ENCODE measurements at regions not wholly inside any gene's neighbourhood (a gene's known extent, or its start where the extent isn't known, plus 50 kb on each side); places are given as distances from the start of the nearest gene placed in this dataset.

DNA sequence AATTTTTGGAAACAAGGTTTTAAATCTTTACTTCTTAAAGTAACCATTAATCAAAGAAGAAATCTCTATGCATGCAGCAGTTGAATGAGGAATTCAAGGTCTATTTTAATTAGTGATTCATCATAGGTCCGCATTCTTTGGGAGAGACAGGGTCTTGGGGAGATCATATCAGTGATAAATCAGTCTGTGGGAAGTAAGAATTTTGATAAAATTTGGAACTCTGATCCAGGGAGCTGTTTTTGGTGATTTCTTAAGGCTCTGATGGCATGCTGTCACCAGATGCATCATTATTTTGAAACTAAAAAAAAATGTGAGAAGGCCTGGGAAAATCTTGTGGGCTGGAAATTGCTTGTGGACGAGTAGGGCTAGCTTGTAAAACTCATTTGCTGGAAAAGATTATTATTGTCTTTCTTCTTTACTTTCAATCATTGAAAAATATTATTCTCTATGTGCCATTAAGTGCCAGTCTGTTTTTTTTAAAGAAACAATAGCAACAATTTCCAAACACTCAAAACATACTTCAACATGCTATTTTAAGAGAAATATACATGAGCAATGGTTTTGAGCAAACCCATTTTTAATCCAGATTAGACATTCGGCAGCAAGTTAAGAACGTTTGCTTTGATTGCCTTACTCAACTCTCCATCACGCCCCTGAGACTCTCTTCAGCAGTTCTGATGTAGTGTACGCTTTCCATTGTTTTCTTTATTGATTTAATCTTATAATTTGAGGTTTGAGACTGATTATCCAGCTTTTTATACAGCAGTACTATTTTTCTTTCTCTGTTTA is 62.6 kb downstream of the ZBTB18 start:
- Histone ChIP-seq H3K36me3 (ENCODE audit: insufficient read depth, low read length) (no peaks in the 10 kb centered on the region), H3K79me2 (ENCODE audit: insufficient read depth, low read length) (no peaks in the 10 kb centered on the region), H3K4me2 (ENCODE audit: insufficient read depth, low read length) (peak overlapping the region; percentile 37), H3K4me1 (ENCODE audit: insufficient read depth, low read length) (peaks cover 26% of the 10 kb centered on the region), H3K27me3 (ENCODE audit: insufficient read depth, low read length) (no peaks in the 10 kb centered on the region), H2AFZ (ENCODE audit: low read length) (no peak overlapping the region), H3K9me3 (ENCODE audit: low read depth, low read length) (no peaks in the 10 kb centered on the region), H3K27ac (ENCODE audit: low read depth, low read length) (peak overlapping the region; percentile 41), H4K20me1 (ENCODE audit: insufficient read depth, low read length) (no peaks in the 10 kb centered on the region), H3K4me3 (ENCODE audit: insufficient read depth, low read length) (no peak overlapping the region)
- TF ChIP-seq, protein P1, sequence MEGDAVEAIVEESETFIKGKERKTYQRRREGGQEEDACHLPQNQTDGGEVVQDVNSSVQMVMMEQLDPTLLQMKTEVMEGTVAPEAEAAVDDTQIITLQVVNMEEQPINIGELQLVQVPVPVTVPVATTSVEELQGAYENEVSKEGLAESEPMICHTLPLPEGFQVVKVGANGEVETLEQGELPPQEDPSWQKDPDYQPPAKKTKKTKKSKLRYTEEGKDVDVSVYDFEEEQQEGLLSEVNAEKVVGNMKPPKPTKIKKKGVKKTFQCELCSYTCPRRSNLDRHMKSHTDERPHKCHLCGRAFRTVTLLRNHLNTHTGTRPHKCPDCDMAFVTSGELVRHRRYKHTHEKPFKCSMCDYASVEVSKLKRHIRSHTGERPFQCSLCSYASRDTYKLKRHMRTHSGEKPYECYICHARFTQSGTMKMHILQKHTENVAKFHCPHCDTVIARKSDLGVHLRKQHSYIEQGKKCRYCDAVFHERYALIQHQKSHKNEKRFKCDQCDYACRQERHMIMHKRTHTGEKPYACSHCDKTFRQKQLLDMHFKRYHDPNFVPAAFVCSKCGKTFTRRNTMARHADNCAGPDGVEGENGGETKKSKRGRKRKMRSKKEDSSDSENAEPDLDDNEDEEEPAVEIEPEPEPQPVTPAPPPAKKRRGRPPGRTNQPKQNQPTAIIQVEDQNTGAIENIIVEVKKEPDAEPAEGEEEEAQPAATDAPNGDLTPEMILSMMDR (IDR thresholded peaks at IDR 0.05; ENCODE audit: extremely low read depth, low read depth, low read length), result no peak
- DNase-seq (ENCODE audit: insufficient read length, low spot score, missing footprints), result no peak

DNA sequence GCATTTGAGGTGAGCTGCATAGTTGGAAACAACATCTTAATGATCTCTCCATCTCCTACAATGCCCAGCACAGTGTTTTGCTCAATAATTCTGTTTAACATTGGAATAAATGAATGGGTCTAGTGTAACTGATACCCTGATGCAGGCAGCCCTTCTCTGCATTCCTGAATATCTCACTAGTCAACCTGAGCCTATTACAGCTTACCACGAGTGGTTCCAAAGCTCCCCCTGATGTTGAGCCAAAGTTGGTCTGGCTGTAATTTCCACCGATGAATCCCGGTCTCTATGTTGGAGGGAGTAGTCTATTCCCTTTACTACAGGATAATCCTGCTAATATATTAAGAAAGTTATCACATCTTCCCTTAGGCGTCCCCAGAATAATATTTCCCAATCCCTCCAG is 63.8 kb downstream of the ZBTB18 start:
- H3K4me1 ChIP-seq (ENCODE audit: insufficient read depth, low read length), result peaks cover 26% of the 10 kb centered on the region
- no peak overlapping the region for H3K27ac ChIP-seq (ENCODE audit: low read depth, low read length)
- TF ChIP-seq, protein P1 (IDR thresholded peaks at IDR 0.05; ENCODE audit: extremely low read depth, low read depth, low read length), result no peak
- H3K9me3 ChIP-seq (ENCODE audit: low read depth, low read length), result no peaks in the 10 kb centered on the region
- H3K4me2 ChIP-seq (ENCODE audit: insufficient read depth, low read length), result no peak overlapping the region
- no peaks in the 10 kb centered on the region for H4K20me1 ChIP-seq (ENCODE audit: insufficient read depth, low read length)
- DNase-seq (ENCODE audit: insufficient read length, low spot score, missing footprints), result no peak
- H3K27me3 ChIP-seq (ENCODE audit: insufficient read depth, low read length), result peaks cover 3% of the 10 kb centered on the region
- H3K4me3 ChIP-seq (ENCODE audit: insufficient read depth, low read length), result no peak overlapping the region
- H2AFZ ChIP-seq (ENCODE audit: low read length), result no peak overlapping the region
- no peaks in the 10 kb centered on the region for H3K36me3 ChIP-seq (ENCODE audit: insufficient read depth, low read length)
- no peaks in the 10 kb centered on the region for H3K79me2 ChIP-seq (ENCODE audit: insufficient read depth, low read length)

DNA sequence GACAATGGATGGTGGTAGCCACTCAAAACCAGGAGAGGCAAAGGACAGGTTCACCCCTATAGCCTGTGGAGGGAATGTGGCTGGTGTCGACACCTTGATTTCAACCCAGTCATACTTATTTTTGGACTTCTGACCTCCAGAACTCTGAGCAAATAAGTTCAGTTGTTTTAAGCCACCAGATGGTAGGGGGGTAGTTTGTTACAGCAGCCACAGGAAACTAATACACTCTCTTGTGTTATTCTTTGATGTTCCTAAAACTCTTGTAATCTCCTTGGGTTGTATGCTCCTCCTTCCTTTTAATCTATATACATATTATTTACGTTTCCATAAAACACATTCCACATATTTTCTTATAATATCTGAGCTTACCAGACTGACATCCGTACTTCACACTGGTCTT is 65.9 kb downstream of the ZBTB18 start:
- DNase-seq (ENCODE audit: insufficient read length, low spot score, missing footprints), result no peak
- Histone ChIP-seq H3K27me3 (ENCODE audit: insufficient read depth, low read length) (peaks cover 11% of the 10 kb centered on the region), H3K27ac (ENCODE audit: low read depth, low read length) (no peak overlapping the region), H3K36me3 (ENCODE audit: insufficient read depth, low read length) (no peaks in the 10 kb centered on the region), H3K4me2 (ENCODE audit: insufficient read depth, low read length) (no peak overlapping the region), H3K79me2 (ENCODE audit: insufficient read depth, low read length) (no peaks in the 10 kb centered on the region), H3K4me3 (ENCODE audit: insufficient read depth, low read length) (no peak overlapping the region), H4K20me1 (ENCODE audit: insufficient read depth, low read length) (no peaks in the 10 kb centered on the region), H3K4me1 (ENCODE audit: insufficient read depth, low read length) (peaks cover 26% of the 10 kb centered on the region), H2AFZ (ENCODE audit: low read length) (no peak overlapping the region), H3K9me3 (ENCODE audit: low read depth, low read length) (no peaks in the 10 kb centered on the region)
- TF ChIP-seq, protein P1 (IDR thresholded peaks at IDR 0.05; ENCODE audit: extremely low read depth, low read depth, low read length), result no peak

DNA sequence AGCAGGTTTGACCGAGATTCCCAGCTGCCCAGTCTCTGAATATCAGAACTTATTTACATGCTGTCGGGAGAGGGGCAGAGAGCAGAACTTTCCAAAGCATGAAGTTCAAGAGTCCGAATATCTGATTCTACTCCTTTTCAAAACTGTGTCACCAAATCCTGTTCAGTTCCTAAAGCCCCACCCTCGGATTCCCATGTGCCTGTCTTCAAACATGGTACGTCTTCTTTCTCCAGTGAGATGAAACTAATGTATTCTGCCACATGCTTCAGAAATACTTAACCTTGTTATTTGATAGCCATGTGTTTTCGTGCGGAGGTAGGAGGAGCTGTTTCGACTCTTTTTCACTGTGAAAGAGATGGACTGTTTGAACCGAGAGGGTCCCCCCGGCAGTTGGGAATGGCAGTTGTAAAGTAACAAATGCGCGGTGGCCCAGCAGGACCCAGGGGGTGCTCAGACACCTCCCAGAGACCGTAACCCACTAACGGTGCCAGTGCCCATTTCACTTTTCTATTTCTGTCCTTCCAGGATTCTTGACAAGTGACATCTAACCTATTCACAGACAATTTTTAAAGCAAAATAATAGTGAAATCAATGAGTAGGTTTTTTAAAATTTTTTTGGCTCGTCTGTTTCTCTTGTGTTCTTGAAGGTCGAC is 67.2 kb downstream of the ZBTB18 start:
- peak overlapping the region; percentile 44 for H2AFZ ChIP-seq (ENCODE audit: low read length)
- no peak overlapping the region for H3K27ac ChIP-seq (ENCODE audit: low read depth, low read length)
- H3K4me2 ChIP-seq (ENCODE audit: insufficient read depth, low read length), result peak overlapping the region; percentile 52
- H3K36me3 ChIP-seq (ENCODE audit: insufficient read depth, low read length), result no peaks in the 10 kb centered on the region
- H3K27me3 ChIP-seq (ENCODE audit: insufficient read depth, low read length), result peaks cover 23% of the 10 kb centered on the region
- H4K20me1 ChIP-seq (ENCODE audit: insufficient read depth, low read length), result no peaks in the 10 kb centered on the region
- TF ChIP-seq, protein P1 (IDR thresholded peaks at IDR 0.05; ENCODE audit: extremely low read depth, low read depth, low read length), result no peak
- DNase-seq (ENCODE audit: insufficient read length, low spot score, missing footprints), result no peak
- no peaks in the 10 kb centered on the region for H3K9me3 ChIP-seq (ENCODE audit: low read depth, low read length)
- no peaks in the 10 kb centered on the region for H3K79me2 ChIP-seq (ENCODE audit: insufficient read depth, low read length)
- H3K4me1 ChIP-seq (ENCODE audit: insufficient read depth, low read length), result peaks cover 13% of the 10 kb centered on the region
- H3K4me3 ChIP-seq (ENCODE audit: insufficient read depth, low read length), result no peak overlapping the region

Data from osteoblast (primary cell).